ENCODE measurements at regions not wholly inside any gene's neighbourhood (a gene's known extent, or its start where the extent isn't known, plus 50 kb on each side); places are given as distances from the start of the nearest gene placed in this dataset.

DNA sequence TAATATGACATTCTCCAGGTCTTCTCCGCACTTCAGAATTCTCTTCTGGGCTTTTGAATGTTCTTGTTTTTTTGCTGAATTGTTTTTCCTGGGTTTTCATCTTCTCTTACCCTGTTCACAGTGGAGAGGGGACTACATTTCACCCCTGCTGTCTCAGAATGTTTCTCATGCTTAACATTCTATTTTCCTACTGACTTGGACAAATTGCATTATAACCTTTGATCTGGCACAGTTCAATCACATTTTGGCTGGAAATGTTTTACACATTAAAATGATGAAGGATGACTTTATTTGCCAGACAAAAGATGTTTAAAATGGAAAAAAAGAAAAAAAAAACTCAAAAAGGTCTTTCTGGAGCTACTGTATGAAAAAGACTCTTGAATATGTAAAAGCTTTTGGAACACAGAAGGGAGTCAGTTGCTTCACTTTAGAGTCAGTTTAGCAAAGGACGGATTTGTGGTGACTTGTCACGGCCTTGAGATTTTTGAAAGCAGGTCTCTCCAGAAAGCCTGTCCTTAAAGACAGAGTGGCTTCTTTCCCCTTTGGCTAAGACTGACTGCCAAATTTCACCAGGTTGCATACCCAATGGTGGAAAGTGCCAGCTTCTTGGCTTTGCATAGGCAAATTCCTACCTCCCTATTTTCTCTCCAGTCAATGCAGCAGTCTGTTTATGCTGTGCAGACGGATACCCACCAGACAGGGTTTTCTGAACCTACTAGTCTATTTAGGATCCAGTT, 401.0 kb upstream of the TBL1XR1 start:
- DNase-seq (ENCODE audit: low read depth in 2 of 2): no peak

- DNase-seq (ENCODE audit: low read depth in 2 of 2): no peak
Observed at GRCh38 chr3:177599326-177599725, 402.0 kb upstream of the TBL1XR1 start.

DNA sequence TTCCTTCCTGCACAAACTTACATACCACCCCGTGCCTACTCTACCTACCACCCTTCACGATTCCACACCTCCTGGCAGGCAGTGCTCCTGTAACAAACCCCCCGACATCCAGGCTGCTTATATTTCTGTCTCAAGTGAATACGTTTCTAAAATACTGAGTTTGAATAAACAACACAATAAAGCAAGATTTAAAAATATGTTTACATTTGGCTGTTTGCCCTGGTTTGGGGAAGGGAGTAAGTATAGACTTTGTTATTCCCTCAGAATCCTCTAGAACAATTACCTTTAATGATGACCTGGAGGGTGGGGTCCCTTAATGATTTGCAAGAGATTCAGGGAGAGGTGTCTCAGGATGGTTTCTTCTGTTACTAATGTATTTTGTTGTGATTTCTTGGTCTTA, 402.6 kb upstream of the TBL1XR1 start:
- DNase-seq (ENCODE audit: low read depth in 2 of 2): no peak

- no peak for DNase-seq (ENCODE audit: low read depth in 2 of 2)
Observed at GRCh38 chr3:177600411-177600810, 403.1 kb upstream of the TBL1XR1 start.

DNA sequence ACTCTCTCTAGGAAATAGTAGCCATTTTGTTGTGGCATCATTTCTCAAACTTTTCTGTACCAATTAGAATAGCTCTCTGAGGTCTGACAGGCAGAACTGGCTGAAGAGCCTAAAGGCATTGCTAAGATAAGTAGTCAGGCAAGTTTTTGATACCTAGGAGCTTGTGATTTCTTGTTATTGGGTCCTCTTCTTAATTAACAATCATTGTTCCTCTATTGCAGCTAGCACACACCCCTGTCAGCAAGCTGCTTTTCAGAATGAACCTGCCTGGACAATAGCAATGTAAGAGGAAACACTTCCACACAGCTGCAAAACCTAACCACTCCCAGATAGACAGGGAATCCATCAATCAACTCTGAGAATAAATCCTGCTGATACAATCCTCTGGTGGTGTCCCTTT, 403.9 kb upstream of the TBL1XR1 start:
- DNase-seq (ENCODE audit: low read depth in 2 of 2): no peak

- no peak for DNase-seq (ENCODE audit: low read depth in 2 of 2)
Observed at GRCh38 chr3:177602601-177603147, 405.4 kb upstream of the TBL1XR1 start.

GRCh38 chr3:177603148-177603603, 405.9 kb upstream of the TBL1XR1 start:
- DNase-seq (ENCODE audit: low read depth in 2 of 2): no peak

- no peak for DNase-seq (ENCODE audit: low read depth in 2 of 2)
Observed at GRCh38 chr3:177604181-177604580, 406.9 kb upstream of the TBL1XR1 start.

DNA sequence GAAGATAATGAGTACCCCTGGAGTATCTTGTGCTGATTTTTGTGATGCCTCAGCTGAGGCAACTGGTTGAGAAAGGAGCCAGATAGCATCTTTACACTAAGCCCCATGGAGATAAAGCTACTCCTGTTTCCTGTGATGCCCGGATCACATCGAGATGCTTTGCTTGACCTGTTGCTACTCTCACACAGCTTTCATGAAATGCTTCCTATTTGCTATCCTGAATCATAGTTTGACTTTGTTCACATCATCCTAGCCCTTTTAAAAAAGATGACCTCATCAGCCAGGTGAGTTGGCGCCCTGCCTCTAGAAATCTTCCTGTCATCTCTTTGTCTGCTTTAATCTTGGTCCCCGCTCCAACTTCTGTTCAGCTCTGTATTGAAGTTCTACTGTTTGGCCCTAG, 409.6 kb upstream of the TBL1XR1 start:
- no peak for DNase-seq (ENCODE audit: low read depth in 2 of 2)

- DNase-seq (ENCODE audit: low read depth in 2 of 2): no peak
Observed at GRCh38 chr3:177607589-177607988, 410.3 kb upstream of the TBL1XR1 start.

DNA sequence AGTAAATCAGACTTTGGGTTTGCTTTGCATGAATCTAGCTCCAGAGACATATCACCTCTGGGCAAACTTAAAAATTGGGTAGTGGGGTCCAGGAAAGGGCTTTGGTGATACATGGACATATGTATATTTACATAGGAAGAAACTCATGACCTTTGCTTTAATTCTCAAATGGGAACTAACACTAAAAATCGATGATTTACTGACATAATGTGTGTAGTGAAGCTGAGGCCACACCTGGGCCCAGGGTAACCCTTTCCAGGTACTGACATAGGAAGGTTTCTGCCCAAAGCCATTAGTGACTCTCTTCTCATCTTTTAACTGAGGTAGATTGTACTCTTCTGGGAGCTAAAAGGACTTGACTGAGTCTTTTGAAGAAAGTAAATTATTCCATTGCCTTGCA, 411.2 kb upstream of the TBL1XR1 start:
- no peak for DNase-seq (ENCODE audit: low read depth in 2 of 2)

- no peak for DNase-seq (ENCODE audit: low read depth in 2 of 2)
Observed at GRCh38 chr3:177609613-177610012, 412.3 kb upstream of the TBL1XR1 start.

GRCh38 chr3:177610262-177610661, 413.0 kb upstream of the TBL1XR1 start:
- DNase-seq (ENCODE audit: low read depth in 2 of 2): no peak

- no peak for DNase-seq (ENCODE audit: low read depth in 2 of 2)
Observed at GRCh38 chr3:177610686-177611633, 413.7 kb upstream of the TBL1XR1 start.

DNA sequence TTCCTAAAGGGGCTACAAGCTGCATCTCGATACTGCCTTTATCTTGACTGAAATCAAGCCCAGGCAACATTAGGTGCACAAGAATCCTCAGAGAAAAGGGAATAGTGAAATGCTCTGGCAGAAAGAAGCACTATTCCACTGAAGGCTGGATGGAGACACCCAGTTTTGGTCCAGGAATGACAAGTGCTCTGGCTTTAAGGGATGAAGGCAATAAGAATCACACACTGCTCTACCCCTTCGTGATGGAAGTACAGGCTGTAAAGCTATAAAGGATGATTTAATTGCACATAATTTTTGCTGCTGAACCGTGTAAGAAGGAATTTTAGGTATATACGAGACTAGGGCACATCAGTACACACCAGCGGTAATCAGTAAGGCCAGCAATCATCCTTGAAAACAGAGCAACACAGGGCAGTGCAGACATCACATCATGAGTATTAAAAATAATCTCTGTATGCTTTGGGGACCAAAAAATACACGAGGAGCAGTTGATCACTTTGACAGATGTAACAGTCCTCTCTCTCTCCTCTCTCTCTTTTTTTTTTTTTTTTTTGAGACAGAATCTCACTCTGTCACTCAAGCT, 414.6 kb upstream of the TBL1XR1 start:
- DNase-seq (ENCODE audit: low read depth in 2 of 2): no peak

DNA sequence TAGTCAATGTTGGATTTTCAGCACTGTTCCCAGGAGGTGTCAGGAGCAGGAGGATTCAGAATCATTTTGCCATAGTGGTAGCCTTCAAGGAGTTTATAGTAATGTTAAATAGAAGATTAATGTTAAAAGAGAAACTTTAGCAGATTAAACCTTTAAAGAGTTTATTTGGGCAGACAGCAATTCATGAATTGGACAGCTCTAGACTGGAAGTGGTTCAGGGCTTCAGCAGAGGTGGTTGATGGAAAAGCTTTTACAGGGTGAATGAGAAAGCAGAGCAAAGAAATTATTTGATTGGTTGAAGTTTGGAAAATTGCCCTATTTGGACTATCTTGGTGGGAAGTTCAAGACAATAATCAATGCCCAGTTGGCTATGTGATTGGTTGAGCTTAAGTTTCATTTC, 416.6 kb upstream of the TBL1XR1 start:
- no peak for DNase-seq (ENCODE audit: low read depth in 2 of 2)

- no peak for DNase-seq (ENCODE audit: low read depth in 2 of 2)
Observed at GRCh38 chr3:177615015-177615414, 417.7 kb upstream of the TBL1XR1 start.

DNA sequence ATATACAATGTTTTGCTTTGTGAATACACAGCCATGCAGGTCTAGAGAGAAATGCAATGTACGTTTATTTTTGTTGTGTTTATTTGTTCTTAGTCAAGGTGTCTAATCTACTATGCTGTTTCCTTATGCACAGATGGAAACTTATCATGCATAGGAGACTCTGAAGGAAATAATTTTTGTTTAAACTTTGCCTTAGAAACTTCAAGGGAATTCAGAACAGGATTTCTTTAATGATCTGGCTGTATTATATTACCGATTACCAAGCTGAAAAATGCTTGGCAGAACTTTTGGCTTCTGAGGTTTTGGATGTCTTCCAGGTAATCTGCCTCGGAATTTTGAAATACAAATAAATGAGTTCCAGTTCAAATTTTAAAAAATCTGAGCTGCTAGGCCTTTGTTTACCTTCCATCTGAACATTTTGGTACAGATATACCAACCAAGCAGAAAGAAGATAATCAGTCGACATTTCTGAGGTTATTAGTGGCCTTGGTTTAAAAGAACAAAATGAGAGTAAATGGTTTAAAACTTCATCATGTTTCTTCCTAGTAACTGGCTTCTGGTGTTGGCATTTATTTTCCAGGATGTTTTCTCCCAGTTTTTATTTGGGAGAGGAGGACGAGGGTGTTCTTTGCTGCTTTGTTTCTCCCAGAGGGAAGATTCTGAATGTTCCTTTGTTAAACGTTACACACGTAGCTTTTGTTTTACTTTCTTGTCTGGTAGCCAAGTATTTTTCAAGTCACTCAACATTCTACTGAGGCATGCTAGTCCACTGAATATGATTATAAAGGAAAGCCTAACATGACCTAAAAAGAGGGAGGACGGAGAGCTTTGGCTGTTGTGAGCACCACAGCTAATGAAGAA, 421.8 kb upstream of the TBL1XR1 start:
- DNase-seq (ENCODE audit: low read depth in 2 of 2): no peak

- DNase-seq (ENCODE audit: low read depth in 2 of 2): no peak
Observed at GRCh38 chr3:177620073-177620472, 422.8 kb upstream of the TBL1XR1 start.

GRCh38 chr3:177622520-177622919, 425.2 kb upstream of the TBL1XR1 start:
- DNase-seq (ENCODE audit: low read depth in 2 of 2): no peak

GRCh38 chr3:177622982-177623617, 425.8 kb upstream of the TBL1XR1 start:
- no peak for DNase-seq (ENCODE audit: low read depth in 2 of 2)
